ENCODE measurements at regions not wholly inside any gene's neighbourhood (a gene's known extent, or its start where the extent isn't known, plus 50 kb on each side); places are given as distances from the start of the nearest gene placed in this dataset.

GRCh38 chr2:130258356-130258755 lies 60.1 kb upstream of the TUBA3E start:
- TF ChIP-seq CTCF (IDR thresholded peaks at IDR 0.05) (no peak), POLR2A (IDR thresholded peaks at IDR 0.05) (no peak)

All from thyroid gland (tissue), 4 donors.